DMS 273 treated with DMSO at 0.1 percent for 48 hours (cell line): ENCODE measurements at regions not wholly inside any gene's neighbourhood (a gene's known extent, or its start where the extent isn't known, plus 50 kb on each side); places are given as distances from the start of the nearest gene placed in this dataset.
"Not testable (repeated sequence)": the region's sequence is repeated elsewhere in the genome, so short reads cannot be mapped to it uniquely, and the experiment has no call there.

ENCODE experiments used
- DNase-seq: peaks from one replicate; lab custom pipeline; 2025; lab: John Stamatoyannopoulos, UW

GRCh38 chr16:64102654-64103053, 1019.2 kb downstream of the CDH11 start:
- no peak for DNase-seq

- DNase-seq: no peak
Measured at GRCh38 chr16:64098451-64098850, 1023.4 kb downstream of the CDH11 start.

GRCh38 chr16:64096689-64097088, 1025.2 kb downstream of the CDH11 start:
- no peak for DNase-seq

GRCh38 chr16:64094992-64095634, 1026.8 kb downstream of the CDH11 start:
- DNase-seq: no peak

- no peak for DNase-seq
Measured at GRCh38 chr16:64094181-64094965, 1027.5 kb downstream of the CDH11 start.

- no peak for DNase-seq
Measured at GRCh38 chr16:64092271-64092670, 1029.6 kb downstream of the CDH11 start.

- no peak for DNase-seq
Measured at GRCh38 chr16:64090327-64090726, 1031.5 kb downstream of the CDH11 start.

GRCh38 chr16:64089697-64090096, 1032.2 kb downstream of the CDH11 start:
- peak; percentile 8 for DNase-seq

- no peak for DNase-seq
Measured at GRCh38 chr16:64088838-64089237, 1033.0 kb downstream of the CDH11 start.

- DNase-seq: no peak
Measured at GRCh38 chr16:64085296-64085695, 1036.6 kb downstream of the CDH11 start.

- DNase-seq: no peak
Measured at GRCh38 chr16:64084706-64085105, 1037.2 kb downstream of the CDH11 start.

- DNase-seq: no peak
Measured at GRCh38 chr16:64083428-64084129, 1038.3 kb downstream of the CDH11 start.

- DNase-seq: no peak
Measured at GRCh38 chr16:64077242-64077641, 1044.6 kb downstream of the CDH11 start.

- DNase-seq: no peak
Measured at GRCh38 chr16:64074706-64075105, 1047.2 kb downstream of the CDH11 start.

- not testable (repeated sequence) for DNase-seq
Measured at GRCh38 chr16:64072131-64072730, 1049.6 kb downstream of the CDH11 start.

GRCh38 chr16:64065523-64065922, 1056.3 kb downstream of the CDH11 start:
- DNase-seq: no peak

- DNase-seq: no peak
Measured at GRCh38 chr16:64061621-64062020, 1060.2 kb downstream of the CDH11 start.

- no peak for DNase-seq
Measured at GRCh38 chr16:64060631-64061030, 1061.2 kb downstream of the CDH11 start.

GRCh38 chr16:64058685-64059084, 1063.2 kb downstream of the CDH11 start:
- DNase-seq: no peak

- DNase-seq: peak; percentile 11
Measured at GRCh38 chr16:64051824-64052223, 1070.0 kb downstream of the CDH11 start.

GRCh38 chr16:64047878-64048277, 1074.0 kb downstream of the CDH11 start:
- DNase-seq: no peak

- DNase-seq: no peak
Measured at GRCh38 chr16:64047207-64047606, 1074.7 kb downstream of the CDH11 start.

- no peak for DNase-seq
Measured at GRCh38 chr16:64035337-64035736, 1086.5 kb downstream of the CDH11 start.
